Nephron progenitor cell (in vitro differentiated cells): ENCODE measurements at regions not wholly inside any gene's neighbourhood (a gene's known extent, or its start where the extent isn't known, plus 50 kb on each side); places are given as distances from the start of the nearest gene placed in this dataset.
"Not testable (repeated sequence)": the region's sequence is repeated elsewhere in the genome, so short reads cannot be mapped to it uniquely, and the experiment has no call there.

Source experiments
- DNase-seq: peaks from one replicate; pipeline ENCODE4 v3.0.0; 2021
- H3K27ac Mint-ChIP-seq: 2 replicates; pipeline ENCODE4 v1.8.0; 2021; ENCODE audit warnings: mild to moderate bottlenecking, moderate library complexity, mixed read lengths
- H3K27me3 Mint-ChIP-seq: 2 replicates; pipeline ENCODE4 v1.8.0; 2021; ENCODE audit warnings: mild to moderate bottlenecking, low read depth, mixed read lengths; ENCODE audit not compliant: poor library complexity
- H3K36me3 Mint-ChIP-seq: 2 replicates; pipeline ENCODE4 v1.8.0; 2021; ENCODE audit warnings: low read depth, mixed read lengths
- H3K4me1 Mint-ChIP-seq: 2 replicates; pipeline ENCODE4 v1.8.0; 2021; ENCODE audit warnings: mixed read lengths
- H3K4me3 Mint-ChIP-seq: 2 replicates; pipeline ENCODE4 v1.8.0; 2021; ENCODE audit warnings: mild to moderate bottlenecking, moderate library complexity, mixed read lengths
- H3K9me3 Mint-ChIP-seq: 2 replicates; pipeline ENCODE4 v1.8.0; 2021; ENCODE audit warnings: mild to moderate bottlenecking, moderate library complexity, mixed read lengths
- TF ChIP-seq, protein P1 (sequence below): fragments of 200-600 bp; sonication (generic); IDR thresholded peaks from 2 replicates; pipeline ENCODE4 v1.5.0; 2021; ENCODE audit warnings: antibody characterized with exemption

DNA sequence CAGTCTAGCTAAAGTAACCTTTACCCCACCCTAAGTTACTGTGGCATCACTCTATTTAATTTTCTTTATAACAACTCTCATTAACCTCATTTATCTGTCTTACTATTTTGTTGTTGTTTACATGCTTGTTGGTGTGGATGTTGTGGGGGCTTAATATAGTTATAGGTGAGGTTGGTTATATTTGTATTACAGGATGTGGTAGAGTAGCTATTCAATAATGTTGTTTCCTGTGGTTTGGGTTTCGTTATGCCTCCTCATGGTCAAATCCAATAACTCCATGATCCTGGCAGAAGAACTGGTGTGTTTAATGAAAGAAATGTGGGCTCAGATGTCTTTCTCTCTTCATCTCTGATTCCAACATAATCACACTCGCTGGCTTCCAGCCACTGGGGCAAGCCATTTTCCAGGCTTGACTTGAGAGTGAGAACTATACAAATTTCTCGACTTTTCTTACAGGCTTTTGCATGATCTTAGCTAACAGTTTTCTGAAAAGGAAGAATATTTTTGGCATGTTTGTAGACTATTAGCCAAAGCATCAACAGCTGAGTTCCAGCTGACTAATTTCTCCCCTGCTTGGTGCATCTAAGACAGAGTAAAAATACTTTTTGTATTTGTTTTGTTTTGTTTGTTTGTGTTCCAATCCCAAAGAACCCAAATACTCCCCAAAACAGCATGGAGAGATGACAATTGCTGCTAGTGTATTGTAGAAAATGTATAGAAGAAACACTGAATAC is 303.7 kb upstream of the PAPPA start:
- TF ChIP-seq, protein P1, sequence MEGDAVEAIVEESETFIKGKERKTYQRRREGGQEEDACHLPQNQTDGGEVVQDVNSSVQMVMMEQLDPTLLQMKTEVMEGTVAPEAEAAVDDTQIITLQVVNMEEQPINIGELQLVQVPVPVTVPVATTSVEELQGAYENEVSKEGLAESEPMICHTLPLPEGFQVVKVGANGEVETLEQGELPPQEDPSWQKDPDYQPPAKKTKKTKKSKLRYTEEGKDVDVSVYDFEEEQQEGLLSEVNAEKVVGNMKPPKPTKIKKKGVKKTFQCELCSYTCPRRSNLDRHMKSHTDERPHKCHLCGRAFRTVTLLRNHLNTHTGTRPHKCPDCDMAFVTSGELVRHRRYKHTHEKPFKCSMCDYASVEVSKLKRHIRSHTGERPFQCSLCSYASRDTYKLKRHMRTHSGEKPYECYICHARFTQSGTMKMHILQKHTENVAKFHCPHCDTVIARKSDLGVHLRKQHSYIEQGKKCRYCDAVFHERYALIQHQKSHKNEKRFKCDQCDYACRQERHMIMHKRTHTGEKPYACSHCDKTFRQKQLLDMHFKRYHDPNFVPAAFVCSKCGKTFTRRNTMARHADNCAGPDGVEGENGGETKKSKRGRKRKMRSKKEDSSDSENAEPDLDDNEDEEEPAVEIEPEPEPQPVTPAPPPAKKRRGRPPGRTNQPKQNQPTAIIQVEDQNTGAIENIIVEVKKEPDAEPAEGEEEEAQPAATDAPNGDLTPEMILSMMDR, result no peak
- no peaks in the 10 kb centered on the region for H3K9me3 Mint-ChIP-seq

DNA sequence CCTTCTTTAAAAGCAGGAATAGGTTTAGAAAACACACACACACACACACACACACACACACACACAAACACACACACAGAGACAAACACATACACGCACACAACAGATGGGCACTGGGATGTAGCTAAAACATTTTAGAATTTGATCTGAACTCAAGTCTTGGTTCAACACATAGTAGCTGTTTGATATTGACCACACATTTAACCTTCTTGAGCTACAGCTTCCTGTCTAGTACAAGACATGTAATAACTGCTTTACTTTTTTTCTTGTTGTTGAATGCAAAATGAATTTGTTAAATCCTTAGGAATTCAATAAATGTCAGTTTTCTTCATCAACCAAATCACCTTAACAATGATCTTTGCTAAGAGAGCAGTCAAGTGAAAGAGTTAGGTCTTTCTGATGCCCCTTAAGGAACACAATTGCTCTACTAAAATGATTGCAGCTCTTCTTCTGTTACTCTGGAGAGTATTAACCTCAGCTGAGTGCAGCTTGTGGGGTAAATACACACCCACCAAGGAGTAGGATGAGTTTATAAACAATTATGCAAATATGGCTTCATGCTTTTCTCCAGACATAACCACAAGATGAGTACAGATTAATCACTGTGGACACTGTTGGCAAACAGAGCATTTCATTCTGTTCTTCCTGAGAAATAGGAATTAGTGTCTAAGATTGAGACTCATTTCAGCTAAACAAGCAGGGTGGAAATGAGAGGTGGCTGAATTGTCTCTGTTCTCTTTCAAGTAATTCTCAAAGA is 302.9 kb upstream of the PAPPA start:
- H3K9me3 Mint-ChIP-seq, result no peaks in the 10 kb centered on the region
- no peak overlapping the region for H3K4me3 Mint-ChIP-seq
- no peaks in the 10 kb centered on the region for H3K4me1 Mint-ChIP-seq
- TF ChIP-seq, protein P1, result no peak
- H3K27ac Mint-ChIP-seq, result no peak overlapping the region
- H3K36me3 Mint-ChIP-seq, result no peaks in the 10 kb centered on the region
- no peaks in the 10 kb centered on the region for H3K27me3 Mint-ChIP-seq
- no peak for DNase-seq

More for the DNA sequence above, 303.7 kb upstream of the PAPPA start:
- H3K4me1 Mint-ChIP-seq, result no peaks in the 10 kb centered on the region
- H3K36me3 Mint-ChIP-seq, result no peaks in the 10 kb centered on the region
- no peak for DNase-seq
- no peaks in the 10 kb centered on the region for H3K27me3 Mint-ChIP-seq
- H3K27ac Mint-ChIP-seq, result no peak overlapping the region
- no peak overlapping the region for H3K4me3 Mint-ChIP-seq

DNA sequence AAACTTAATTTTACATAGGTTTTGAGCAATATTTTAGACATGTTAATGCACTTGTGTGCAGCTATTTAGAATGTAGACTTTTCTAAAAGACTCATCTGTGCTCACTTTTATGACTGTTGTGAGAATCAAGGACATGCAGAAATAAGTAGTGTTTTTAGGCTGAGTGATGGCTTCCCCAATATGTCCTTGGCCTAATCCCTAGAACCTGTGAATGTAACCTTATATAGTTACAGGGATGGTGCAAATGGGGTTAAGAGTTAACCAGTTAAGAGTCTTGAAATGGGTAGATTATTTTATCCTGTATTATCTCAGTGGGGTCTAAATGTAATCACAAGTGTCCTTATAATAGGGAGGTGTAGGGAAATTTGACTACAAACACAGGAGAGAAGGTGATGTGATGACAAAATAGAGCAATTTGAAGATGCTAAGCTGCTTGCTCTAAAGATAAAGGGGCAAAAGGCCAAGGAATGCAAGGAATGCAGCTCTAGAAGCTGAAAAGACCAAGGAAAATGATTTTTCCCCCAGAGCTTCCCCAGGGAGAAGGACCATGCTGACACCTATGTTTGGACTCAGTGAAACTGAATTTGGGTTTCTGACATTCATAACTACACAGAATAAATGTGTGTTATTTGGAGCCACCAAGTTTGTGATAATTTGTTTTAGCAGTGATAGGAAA is 298.0 kb upstream of the PAPPA start:
- H3K9me3 Mint-ChIP-seq, result peaks cover 5% of the 10 kb centered on the region
- H3K4me3 Mint-ChIP-seq, result no peak overlapping the region
- H3K4me1 Mint-ChIP-seq, result no peaks in the 10 kb centered on the region
- H3K27me3 Mint-ChIP-seq, result no peaks in the 10 kb centered on the region
- TF ChIP-seq, protein P1, result no peak
- no peak for DNase-seq
- H3K36me3 Mint-ChIP-seq, result no peaks in the 10 kb centered on the region
- H3K27ac Mint-ChIP-seq, result no peak overlapping the region

DNA sequence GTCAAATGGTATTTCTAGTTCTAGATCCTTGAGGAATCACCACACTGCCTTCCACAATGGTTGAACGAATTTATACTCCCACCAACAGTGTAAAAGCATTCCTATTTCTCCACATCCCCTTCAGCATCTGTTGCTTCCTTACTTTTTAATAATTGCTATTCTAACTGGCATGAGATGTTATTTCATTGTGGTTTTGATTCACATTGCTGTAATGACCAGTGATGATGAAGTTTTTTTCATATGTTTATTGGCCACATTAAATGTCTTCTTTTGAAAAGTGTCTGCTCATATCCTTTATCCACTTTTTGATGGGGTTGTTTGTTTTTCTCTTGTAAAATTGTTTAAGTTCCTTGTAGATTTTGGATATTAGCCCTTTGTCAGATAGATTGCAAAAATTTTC is 295.2 kb upstream of the PAPPA start:
- H3K36me3 Mint-ChIP-seq, DNase-seq: not testable (repeated sequence)

DNA sequence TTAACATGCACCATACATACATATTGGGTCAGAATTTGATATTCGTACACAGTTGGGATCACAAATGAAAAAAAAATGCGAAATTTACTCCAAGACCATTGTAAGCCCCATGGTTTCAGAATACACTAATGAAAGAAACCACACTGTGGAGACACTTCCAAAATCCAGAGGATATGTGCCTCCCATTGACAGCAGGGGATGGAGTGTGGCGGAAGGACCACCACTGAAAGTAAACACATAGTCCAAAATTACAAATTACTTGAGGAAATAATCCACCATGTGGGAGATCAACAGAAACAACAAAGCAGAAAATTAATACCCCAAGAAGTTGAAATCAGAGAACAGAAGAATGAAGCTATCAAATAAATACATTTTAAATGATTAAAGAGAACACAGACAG is 291.6 kb upstream of the PAPPA start:
- Mint-ChIP-seq H3K9me3 (peaks cover 5% of the 10 kb centered on the region), H3K27me3 (no peaks in the 10 kb centered on the region), H3K36me3 (no peaks in the 10 kb centered on the region), H3K27ac (no peak overlapping the region), H3K4me1 (no peaks in the 10 kb centered on the region), H3K4me3 (no peak overlapping the region)
- DNase-seq, result no peak
- TF ChIP-seq, protein P1, result no peak

More for the DNA sequence above, 295.2 kb upstream of the PAPPA start:
- not testable (repeated sequence) for H3K4me1 Mint-ChIP-seq, H3K27ac Mint-ChIP-seq, H3K27me3 Mint-ChIP-seq, H3K9me3 Mint-ChIP-seq, H3K4me3 Mint-ChIP-seq

DNA sequence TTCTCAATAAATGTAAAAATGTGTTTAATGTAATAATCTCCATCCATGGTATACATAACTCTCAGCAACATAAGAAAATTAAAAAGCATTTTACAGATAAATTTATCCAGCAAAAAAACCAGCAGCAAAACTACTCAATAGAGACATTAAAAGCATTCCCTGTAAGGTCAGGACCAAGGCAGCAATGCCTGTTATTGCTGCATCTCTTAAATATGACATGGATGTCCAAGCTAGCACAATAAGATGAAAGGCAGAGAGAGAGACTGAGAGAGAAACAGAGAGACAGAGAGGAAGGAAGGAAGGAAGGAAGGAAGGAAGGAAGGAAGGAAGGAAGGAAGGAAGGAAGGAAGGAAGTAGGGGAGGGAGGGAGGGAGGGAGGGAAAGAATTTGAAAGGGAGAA is 289.0 kb upstream of the PAPPA start:
- H3K36me3 Mint-ChIP-seq, result no peaks in the 10 kb centered on the region
- H3K4me3 Mint-ChIP-seq, result no peak overlapping the region

More for the DNA sequence above, 289.0 kb upstream of the PAPPA start:
- no peak for DNase-seq
- no peaks in the 10 kb centered on the region for H3K27me3 Mint-ChIP-seq
- no peaks in the 10 kb centered on the region for H3K9me3 Mint-ChIP-seq
- no peak overlapping the region for H3K27ac Mint-ChIP-seq
- TF ChIP-seq, protein P1, result no peak
- no peaks in the 10 kb centered on the region for H3K4me1 Mint-ChIP-seq
